DMS53 treated with DMSO at 0.1 percent for 48 hours (cell line): ENCODE measurements at regions not wholly inside any gene's neighbourhood (a gene's known extent, or its start where the extent isn't known, plus 50 kb on each side); places are given as distances from the start of the nearest gene placed in this dataset.
"Not testable (repeated sequence)": the region's sequence is repeated elsewhere in the genome, so short reads cannot be mapped to it uniquely, and the experiment has no call there.

Source experiments
- DNase-seq: peaks from one replicate; lab custom pipeline; 2025; ENCODE audit not compliant: unreplicated experiment; lab: John Stamatoyannopoulos, UW

DNA sequence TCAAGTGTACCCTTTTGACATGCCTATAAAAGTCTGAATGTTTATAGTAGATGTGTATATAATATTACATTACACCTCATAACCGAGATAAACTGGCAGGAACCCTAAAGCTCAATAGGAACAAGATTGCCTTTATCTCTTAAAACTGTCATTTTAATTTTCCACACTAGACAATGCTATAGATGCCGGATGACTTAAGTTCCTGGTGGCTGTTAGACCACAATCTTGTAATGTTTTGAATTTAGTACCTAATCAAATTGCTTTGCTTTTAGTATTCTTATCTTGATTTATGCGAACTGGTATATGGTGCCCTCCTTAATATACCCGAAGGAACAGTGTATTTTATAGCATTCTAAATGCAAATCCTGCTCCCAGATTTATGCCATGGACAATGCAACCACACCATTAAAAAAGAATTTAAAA is 1397.0 kb upstream of the ADGRL4 start:
- no peak for DNase-seq

DNA sequence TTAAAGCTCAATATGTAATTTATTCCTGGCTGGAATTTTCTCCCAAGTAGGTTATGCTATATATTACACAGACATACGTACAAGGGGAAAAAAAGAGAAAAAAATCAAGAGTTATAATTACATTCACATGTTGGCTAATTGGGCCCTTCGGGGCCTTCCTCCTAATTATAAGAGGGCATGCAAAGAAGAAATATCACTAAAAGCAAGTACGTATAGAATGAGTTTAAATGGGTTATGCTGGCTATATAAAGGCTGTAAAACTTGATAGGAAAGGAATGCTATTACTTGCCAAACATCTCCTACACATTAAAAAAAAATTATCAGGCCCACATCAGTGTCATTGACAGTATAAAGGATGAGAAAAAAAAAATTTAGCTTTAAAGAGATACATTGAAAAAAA is 1396.1 kb upstream of the ADGRL4 start:
- DNase-seq = no peak

DNA sequence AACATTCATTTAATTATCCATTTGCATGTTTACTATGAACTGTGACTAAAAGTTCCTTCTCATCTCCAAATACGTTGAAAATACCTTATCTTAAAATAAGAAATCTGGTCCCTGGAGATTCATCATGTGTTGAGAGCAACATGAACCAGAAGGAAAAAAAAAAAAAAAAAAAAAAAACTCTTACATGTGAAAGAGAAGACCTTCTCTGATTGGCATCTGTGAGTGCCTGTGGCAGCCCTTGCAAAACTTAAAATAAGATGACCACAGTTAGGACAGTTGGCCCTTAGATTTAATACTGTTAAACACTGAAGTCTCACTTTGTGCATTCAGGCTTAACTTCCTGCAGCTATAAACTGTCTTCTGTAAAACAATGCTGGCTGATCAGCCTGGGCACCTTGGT is 1395.2 kb upstream of the ADGRL4 start:
- DNase-seq = no peak

DNA sequence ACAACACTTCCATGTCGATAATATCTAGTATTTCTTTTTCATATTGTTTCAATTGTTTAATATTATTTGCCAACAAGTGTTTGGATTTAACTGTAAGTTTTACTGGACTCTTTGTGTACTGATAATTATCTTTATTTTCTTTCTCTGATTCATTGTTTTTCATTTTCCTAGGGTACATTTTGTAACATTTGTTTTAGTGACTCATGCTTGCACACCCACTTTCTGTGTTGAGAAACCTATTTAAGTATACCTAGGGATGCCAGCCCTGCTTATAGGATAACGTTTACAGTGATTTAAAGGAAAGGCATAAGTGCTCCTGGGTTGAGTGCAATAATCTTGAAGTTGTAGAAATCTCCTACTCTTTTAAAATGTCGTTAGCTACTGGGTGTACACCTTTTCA is 1386.0 kb upstream of the ADGRL4 start:
- peak; percentile 68 for DNase-seq

DNA sequence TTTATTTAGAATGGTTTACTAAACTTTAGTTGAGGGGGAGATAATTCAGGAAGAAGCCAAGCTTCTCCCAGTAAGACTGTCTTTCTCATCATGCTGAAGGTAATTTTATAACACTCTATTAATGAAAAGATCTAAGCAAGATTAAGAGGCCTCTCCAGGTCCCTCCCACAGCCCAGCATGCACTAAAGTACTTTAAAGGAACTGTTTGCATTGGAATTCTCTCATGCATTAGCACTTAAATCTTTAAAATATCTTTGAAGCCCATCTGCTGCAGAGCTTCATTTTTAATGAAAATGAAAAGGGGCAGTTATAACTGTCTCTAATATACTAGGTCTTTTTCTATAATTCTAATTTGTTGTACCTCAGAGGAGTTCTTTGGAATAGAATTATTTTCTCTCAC is 1379.1 kb upstream of the ADGRL4 start:
- no peak for DNase-seq

DNA sequence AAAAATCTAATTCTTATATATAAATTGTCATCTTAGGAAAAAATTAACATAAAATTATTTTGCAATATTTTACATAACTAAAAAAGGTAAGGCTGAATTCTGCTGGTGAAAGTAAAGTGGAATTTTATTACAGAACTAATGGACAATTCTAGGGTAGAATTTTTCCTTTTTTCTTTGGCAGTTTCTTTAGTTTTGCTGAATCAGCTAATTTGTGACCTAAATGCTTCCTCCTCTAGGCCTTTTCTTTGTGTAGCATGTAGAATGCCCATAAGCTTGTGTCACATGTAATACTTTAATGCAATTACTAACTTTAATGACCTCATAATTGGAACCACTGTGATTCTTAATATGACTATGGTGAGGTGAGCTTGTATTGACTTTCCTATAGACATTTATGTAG is 1378.4 kb upstream of the ADGRL4 start:
- no peak for DNase-seq

DNA sequence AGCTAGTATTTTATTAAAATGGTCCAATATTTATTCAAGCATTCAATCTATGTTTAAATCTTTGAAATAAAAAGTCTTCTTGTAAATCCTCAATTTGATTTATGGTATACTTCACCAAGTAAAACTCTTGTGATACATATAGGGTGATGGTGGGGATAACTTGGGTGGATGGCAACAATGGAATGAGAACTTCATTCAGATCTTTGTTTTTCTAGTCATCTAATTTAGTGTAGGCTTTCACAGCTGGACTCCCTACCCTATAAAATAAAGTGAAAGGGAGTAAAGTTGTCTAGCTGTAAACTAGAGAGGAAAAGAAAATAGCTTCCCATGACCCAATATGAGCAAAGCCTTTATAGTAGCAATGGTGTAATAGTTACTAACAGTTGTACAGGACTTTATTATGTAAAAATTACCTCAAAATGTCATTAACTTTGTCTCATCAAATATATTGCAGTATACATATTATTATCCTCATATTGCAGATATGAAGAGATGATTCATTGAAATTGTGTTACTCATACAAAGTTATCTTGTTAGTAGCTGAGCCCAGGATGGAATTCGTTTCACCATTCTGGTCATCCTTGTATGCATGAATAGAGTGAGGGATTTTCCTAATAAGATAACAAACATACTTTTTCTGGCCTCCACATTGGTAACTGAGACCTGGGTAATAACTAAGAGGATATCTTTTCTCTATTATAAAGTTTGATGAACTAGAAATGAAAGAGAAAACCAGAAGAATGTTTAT is 1377.7 kb upstream of the ADGRL4 start:
- no peak for DNase-seq

DNA sequence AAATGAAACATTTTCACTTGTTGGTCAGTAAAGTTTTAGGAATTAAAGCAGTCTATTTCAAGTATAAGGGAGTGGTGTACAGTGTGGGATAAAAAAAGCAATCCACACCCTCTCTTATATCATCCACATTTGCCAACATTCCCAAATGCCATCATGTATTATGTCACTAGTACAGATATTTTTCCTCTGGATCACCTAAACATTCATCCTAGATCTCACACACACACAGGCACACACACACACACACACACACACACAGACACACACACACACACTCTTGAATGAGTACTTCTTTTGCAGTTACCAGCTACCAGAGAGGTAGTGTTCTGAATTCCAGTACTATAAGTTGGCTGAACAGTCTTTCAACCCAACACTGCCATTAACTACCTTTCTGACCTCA is 1369.1 kb upstream of the ADGRL4 start:
- DNase-seq = no peak

DNA sequence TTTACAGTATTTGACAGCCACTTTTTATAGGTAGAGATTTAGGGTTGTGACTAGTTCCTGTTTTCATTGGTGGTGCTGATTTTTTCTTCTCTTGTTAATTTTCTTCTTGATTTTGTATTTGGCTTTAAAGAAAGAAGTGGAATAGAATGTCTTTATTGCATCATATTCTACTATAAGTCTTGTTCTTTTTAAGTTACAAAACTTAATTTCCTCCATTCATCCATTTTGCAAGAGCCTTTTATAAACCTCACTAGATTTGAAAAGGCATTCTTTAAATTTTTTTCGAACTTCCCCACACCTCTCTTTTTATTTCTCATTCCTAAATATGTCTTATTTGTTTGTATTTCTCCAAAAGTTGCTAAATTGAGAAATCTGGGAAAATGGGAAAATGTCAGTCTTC is 1368.6 kb upstream of the ADGRL4 start:
- DNase-seq = no peak

DNA sequence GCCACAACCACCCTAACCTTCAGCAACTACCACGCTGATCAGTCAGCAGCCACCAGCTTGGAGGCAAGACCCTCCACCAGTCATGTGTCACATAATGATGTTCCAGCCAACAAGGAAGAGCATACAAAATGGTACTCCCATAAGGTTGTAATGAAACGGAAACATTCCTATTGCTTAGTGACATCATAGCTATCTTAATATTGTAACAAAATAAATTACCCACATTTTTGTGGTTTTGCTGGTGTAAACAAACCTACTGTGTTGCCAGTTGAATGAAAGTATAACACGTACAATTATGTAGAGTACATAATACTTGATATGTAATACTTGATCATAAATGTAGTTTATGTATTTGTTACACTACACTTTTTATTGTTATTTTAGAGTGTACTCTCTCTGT is 1363.2 kb upstream of the ADGRL4 start:
- no peak for DNase-seq

DNA sequence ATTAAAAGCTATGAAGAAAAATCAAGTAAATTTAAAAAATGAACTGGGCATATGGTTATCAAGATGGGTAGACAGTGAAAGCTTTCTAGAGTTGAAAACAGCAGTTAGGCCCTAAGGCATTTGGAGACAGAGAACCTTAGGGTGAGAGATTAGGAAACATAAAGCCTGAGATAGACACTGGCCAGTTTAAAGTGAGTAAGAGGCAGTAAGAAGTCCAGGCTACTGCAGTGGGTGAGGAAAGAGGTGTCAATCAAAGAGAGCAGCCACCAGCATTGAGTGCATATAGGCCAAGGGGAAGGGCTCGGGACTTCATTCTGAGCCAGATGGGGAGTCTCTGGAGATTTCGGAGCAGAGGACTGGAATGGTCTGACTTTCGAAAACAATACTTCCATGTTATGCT is 1360.5 kb upstream of the ADGRL4 start:
- DNase-seq = no peak

DNA sequence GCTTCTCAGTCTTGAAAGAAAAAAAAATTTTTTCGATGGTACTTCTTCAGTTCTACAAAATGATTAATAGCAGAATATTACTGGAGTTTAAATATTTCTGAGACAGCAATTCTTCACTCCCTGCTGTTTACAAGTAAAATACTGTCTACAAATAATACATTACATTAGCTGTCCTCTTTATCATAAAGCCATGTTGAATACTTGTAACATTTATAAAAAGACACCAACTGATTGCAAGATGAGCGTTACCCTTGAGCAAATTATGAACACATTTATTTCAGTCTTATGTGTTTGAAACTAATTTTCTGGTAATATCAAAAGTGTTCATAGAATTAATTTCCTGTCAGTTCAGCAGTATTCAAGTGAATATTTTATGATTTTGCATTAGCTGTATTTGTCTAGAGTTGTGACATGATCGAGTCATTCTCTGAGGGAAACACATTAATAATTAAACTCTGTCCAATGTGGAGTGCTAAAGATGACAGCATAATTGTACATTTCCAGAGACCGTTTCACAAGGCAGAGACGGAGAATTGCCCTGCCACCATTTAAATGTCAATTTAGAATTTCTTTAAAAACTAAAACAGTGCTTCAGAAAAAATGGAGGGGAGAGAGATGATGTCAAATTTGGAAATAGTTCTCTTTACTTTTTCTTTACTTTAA is 1359.0 kb upstream of the ADGRL4 start:
- DNase-seq = no peak

DNA sequence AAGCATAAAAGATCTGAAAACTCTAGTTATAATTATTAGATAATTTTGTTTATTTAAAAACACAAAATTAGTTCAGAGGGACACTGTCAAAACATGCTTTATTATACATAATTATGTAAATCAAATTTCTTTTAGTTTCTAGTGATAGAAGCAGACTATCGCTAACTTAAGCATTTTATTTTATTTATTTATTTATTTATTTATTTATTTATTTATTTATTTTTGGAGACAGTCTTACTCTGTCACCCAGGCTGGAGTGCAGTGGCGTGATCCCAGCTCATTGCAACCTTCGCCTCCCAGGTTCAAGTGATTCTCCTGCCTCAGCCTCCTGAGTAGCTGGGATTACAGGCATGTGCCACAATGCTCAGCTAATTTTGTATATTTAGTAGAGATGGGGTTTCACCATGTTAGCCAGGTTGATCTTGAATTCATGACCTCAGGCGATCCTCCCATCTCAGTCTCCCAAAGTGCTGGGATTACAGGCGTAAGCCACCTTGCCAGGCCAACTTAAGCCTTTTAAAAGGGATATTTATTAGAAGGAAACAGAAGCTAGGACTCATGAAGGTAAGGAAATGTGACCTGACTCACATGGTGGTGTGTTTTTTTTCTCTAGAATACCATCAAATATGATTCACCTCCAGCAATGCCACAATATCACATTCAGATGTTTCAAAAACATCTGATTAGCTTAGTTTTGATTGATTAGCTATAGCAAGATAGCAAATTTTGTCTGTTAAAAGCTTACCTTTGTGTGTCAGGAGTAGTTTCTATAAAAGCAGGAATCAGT is 1357.4 kb upstream of the ADGRL4 start:
- no peak for DNase-seq

DNA sequence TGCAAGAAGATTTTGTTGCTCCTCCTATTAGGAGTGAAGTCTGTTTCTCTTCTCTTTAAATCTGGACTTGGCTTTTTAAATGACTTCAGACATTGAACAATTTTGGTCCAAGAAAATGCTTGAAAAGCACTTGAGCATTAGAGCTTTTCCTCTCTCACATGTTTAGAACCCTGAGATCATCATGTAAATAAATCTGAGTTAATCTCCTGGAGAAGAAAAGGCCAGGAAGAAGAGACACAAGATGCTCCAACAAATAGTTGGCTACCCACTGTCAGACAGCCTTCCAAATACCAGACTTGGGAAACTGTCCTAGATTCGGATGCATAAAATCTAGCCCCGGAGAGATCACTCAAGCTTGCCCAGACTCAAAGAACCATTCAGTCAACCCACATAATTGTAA is 1353.1 kb upstream of the ADGRL4 start:
- DNase-seq = no peak

DNA sequence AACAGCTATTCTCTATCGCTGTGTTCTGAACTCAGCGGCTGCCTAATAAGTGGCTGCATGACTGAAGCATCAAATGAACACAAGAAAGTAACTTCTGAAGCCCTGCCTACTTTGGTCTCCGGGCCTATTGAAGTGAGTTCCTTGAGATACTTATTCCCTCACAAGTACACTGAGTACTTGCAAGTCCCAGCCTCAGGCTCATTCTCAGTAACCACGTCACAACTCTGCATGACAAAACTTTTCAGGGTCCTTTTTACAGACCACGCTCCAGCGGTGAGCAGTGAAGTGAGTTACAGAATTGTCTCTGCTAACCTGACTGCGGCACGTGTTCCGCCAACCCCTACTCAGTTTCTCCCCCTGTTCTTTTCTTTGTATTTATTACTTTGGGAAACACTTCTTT is 1342.7 kb upstream of the ADGRL4 start:
- DNase-seq = no peak

DNA sequence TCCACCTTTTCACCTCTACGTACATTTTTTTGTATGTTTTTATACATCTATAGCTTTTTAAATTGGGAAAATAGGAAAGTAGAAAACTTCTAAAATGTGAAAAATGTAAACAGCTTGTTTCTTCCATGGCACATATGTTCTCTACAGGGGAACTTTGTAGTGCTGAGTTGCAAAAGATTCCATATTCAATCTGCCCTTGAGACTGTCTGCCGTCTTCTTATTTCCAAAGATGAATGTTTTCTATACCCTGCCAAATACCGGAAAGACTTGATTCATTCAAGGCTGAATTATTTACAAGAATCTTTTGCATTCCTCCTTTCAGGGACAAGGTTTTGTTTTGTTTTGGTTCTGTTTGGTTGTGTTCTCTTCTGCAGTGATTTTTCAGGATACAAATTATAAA is 1334.5 kb upstream of the ADGRL4 start:
- no peak for DNase-seq

DNA sequence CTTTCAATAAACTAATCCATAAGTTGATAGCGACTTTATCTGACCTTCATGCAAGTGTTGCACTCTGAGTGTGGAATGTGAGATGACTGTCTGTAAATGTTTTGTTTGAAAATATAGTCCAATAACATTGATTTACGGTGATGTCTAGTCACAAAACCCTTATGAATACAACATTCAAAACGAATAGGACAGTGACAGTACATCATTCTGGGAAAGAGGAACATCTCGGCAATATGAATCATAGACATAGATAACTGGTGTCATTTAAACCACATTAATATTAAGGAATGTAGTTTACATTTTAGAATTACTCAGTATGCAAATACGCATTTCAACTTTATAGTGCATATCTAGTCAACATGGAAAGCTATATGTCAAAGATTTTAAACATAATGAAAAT is 1311.6 kb upstream of the ADGRL4 start:
- no peak for DNase-seq

DNA sequence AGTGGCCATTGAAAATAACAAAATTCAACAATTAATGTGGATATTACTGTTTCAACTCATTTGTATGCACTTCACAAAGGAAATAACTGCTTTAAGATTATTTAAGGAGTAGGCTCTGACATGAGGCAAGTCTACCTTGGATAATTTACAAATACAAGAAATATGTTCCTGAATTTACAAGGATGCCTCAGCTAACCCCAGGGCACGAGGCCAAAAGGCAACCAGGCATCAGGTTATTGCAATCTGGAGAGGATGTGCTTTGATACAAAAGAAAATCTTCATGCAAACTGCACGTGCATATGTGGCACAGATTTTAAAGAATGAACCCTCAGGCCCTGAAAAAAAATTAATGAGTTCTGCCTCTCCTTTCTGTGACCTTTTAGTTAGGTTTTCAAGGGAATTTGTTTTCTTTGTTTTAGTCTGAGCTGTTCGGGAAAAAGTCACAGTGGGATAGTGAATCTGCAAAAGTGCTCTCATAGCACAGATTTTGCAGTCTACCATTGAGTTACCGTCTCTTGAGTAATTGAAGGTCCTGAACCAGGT is 1304.2 kb upstream of the ADGRL4 start:
- no peak for DNase-seq

DNA sequence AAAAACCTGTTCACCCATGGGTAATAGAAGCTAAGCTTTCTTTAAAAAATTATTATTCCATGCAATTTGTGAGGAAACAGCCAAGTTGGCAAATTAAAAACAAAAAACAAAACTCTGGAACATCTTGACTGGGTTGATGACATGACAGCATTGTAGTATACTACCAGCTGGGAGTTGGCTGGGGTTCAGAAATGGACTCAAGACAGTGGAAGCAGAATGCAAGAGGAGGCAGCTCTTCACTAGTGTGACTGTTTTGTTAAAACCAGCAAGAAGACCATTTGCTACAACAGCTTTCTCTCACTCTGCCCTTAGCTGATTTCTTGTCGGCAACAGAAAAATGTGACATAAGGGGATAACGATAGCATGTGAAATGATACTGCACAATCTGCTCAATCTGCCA is 1298.9 kb upstream of the ADGRL4 start:
- no peak for DNase-seq

DNA sequence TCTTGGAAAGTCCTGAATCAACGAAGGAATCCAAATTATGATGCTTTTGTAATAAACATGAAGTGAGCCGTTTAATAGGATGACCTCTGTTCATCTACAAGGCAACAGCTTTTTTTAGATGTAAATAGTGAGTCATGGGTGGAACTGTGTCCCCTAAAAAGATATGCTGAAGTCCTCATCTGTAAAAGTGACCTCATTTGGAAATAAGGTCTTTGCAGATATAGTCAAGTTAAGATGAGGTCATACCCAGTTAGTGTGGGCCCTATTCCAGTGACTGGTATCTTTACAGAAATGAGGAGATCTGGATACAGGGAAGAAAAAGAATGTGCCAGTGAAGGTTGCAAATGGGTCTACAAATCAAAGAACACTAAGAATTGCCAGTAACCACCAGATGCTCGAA is 1287.3 kb upstream of the ADGRL4 start:
- no peak for DNase-seq

DNA sequence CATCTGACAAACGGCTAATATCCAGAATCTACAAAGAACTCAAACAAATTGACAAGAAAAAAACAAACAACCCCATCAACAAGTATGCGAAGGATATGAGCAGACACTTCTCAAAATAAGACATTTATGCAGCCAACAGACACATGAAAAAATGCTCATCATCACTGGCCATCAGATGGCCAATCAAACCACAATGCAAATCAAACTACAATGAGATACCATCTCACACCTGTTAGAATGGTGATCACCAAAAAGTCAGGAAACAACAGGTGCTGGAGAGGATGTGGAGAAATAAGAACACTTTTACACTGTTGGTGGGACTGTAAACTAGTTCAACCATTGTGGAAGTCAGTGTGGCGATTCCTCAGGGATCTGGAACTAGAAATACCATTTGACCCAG is 1282.2 kb upstream of the ADGRL4 start:
- DNase-seq = not testable (repeated sequence)

DNA sequence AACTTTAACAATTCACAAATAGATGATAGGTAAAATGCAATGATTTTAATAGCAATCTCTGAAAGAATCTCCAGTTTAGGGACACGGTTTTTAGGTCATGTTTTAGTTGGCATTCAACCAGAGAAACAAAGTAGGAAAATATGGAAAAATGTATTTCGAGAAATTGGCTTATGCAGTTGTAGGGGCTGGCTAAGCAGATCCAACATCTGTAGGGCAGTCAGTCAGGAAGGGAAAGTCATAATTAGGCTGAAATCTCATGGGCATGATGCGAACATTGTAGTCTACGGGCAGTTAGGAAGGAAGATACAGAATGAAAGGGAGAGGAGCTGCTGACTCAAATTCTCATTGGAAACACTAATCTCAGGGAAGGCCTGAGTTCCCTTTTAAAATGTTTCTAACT is 1276.0 kb upstream of the ADGRL4 start:
- no peak for DNase-seq
